ENCODE measurements at regions not wholly inside any gene's neighbourhood (a gene's known extent, or its start where the extent isn't known, plus 50 kb on each side); places are given as distances from the start of the nearest gene placed in this dataset.

DNA sequence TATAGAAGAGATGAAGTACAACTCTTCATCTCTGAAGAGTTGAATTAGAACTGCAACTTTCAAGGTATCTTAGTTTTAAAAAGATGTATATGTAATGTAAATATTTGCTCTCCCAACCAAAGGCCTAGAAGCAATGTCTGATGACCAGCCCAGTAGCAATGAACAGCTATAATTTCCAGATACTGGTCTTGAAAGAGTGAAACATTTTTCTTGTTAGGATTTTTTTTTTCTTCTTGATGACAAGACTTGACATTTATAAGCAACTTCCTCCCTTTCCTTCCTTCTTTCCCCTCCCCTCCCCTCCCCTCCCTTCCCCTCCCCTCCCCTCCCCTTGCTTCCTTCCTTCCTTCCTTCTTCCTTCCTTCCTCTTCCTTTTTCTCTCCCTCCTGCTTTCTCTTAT, 423.4 kb downstream of the ZIC1 start:
- TF ChIP-seq POLR2AphosphoS5 (IDR thresholded peaks at IDR 0.05; ENCODE audit: low read depth, low read length) = no peak
- no peak for TF ChIP-seq POLR2A (IDR thresholded peaks at IDR 0.05; ENCODE audit: low read depth, low read length)
- no peak for TF ChIP-seq TAF1 (IDR thresholded peaks at IDR 0.05; ENCODE audit: borderline replicate concordance, low read depth, low read length)
